Osteocyte (in vitro differentiated cells): ENCODE measurements at regions not wholly inside any gene's neighbourhood (a gene's known extent, or its start where the extent isn't known, plus 50 kb on each side); places are given as distances from the start of the nearest gene placed in this dataset.
A peak's percentile ranks its signal among the peaks of the same experiment; 100 is the strongest.

Experiments used
- DNase-seq: peaks from one replicate; pipeline ENCODE4 v3.0.0; 2021; ENCODE audit warnings: mixed read lengths; ENCODE audit not compliant: unreplicated experiment; ENCODE audit errors: extremely low spot score
- H3K27ac Mint-ChIP-seq: one replicate; pipeline ENCODE4 v1.8.0; 2021; ENCODE audit warnings: mild to moderate bottlenecking, mixed read lengths; ENCODE audit not compliant: unreplicated experiment
- H3K27me3 Mint-ChIP-seq: one replicate; pipeline ENCODE4 v1.8.0; 2021; ENCODE audit warnings: mixed read lengths; ENCODE audit not compliant: unreplicated experiment
- H3K36me3 Mint-ChIP-seq: one replicate; pipeline ENCODE4 v1.8.0; 2021; ENCODE audit warnings: mixed read lengths; ENCODE audit not compliant: unreplicated experiment
- H3K4me1 Mint-ChIP-seq: one replicate; pipeline ENCODE4 v1.8.0; 2021; ENCODE audit warnings: mixed read lengths; ENCODE audit not compliant: unreplicated experiment
- H3K4me3 Mint-ChIP-seq: one replicate; pipeline ENCODE4 v1.8.0; 2021; ENCODE audit warnings: mild to moderate bottlenecking, moderate library complexity, mixed read lengths; ENCODE audit not compliant: unreplicated experiment
- H3K9me3 Mint-ChIP-seq: one replicate; pipeline ENCODE4 v1.8.0; 2021; ENCODE audit warnings: mixed read lengths; ENCODE audit not compliant: unreplicated experiment
- TF ChIP-seq, protein P1 (sequence below): fragments of 200-600 bp; sonication (generic); IDR thresholded peaks from 2 replicates; pipeline ENCODE4 v1.5.0; 2021; ENCODE audit warnings: antibody characterized with exemption, mild to moderate bottlenecking, moderate library complexity

DNA sequence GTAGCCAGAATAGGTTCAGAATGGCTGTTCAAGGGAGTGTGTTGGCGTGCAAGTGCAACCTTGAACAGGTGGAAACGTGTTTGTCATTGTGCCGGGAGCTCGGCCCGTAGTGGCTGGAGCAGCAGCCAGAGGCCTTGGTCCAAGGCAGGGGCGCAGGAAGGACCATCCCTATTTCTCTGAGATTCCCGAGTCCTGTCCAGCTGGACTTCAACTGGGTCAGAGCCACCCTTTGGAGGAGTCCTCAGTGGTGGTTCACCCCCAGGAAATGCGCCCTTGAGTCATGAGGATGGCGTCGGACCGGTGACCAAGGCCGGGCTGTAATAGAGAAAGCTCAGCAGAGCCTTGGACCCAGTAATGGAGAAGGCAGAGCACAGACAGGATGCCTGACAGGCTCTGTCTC, 1402.0 kb downstream of the BRD1 start:
- TF ChIP-seq, protein P1, sequence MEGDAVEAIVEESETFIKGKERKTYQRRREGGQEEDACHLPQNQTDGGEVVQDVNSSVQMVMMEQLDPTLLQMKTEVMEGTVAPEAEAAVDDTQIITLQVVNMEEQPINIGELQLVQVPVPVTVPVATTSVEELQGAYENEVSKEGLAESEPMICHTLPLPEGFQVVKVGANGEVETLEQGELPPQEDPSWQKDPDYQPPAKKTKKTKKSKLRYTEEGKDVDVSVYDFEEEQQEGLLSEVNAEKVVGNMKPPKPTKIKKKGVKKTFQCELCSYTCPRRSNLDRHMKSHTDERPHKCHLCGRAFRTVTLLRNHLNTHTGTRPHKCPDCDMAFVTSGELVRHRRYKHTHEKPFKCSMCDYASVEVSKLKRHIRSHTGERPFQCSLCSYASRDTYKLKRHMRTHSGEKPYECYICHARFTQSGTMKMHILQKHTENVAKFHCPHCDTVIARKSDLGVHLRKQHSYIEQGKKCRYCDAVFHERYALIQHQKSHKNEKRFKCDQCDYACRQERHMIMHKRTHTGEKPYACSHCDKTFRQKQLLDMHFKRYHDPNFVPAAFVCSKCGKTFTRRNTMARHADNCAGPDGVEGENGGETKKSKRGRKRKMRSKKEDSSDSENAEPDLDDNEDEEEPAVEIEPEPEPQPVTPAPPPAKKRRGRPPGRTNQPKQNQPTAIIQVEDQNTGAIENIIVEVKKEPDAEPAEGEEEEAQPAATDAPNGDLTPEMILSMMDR, result no peak
- Mint-ChIP-seq H3K27me3 (no peaks in the 10 kb centered on the region), H3K36me3 (no peaks in the 10 kb centered on the region), H3K4me3 (no peak overlapping the region), H3K9me3 (peaks cover 9% of the 10 kb centered on the region), H3K4me1 (peaks cover 59% of the 10 kb centered on the region), H3K27ac (no peak overlapping the region)
- no peak for DNase-seq

DNA sequence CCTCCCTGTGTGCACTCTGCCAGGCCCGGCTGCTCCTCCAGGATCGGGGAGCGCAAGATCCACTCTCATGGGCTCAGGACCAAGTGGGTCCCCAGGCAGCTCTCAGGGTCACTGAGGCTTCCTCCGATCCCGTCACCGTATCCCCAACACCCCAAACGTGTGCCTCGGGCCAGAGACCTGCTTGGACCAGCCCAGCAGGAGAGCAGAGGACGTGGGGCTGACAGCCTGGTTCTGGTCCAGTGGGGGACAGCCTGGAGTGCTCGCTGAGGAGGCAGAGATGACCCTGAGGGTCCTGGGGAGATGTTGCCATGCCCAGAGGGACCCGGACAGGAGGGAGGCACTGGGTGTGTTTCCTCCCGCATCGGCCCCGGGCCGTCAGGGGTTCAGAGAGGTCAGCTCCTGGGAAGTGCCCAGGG, 1402.6 kb downstream of the BRD1 start:
- H3K36me3 Mint-ChIP-seq, result no peaks in the 10 kb centered on the region
- H3K9me3 Mint-ChIP-seq, result peaks cover 9% of the 10 kb centered on the region
- H3K27me3 Mint-ChIP-seq, result no peaks in the 10 kb centered on the region
- H3K4me1 Mint-ChIP-seq, result peaks cover 59% of the 10 kb centered on the region
- H3K27ac Mint-ChIP-seq, result no peak overlapping the region
- TF ChIP-seq, protein P1, result no peak
- H3K4me3 Mint-ChIP-seq, result no peak overlapping the region
- no peak for DNase-seq

DNA sequence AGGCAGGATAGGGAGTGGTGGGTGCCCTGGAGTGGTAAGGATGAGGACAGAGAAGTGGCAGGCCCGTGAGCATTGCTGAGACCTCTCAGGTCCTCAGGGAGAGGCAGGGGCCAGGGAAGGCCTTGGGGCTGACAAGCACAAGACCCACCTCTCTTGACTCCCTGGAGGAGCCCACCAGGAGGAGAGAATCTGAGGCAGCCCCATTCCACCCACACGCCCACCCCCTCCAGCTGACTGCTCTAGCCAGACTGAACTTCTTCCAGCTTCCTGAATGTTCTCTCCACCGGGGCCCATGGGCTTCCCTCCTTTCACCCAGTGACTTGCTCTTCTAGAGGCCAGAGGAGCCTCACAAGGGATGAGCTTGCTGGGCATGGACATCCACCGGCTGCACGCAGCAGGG, 1403.0 kb downstream of the BRD1 start:
- no peak for DNase-seq
- Mint-ChIP-seq H3K27ac (no peak overlapping the region), H3K4me3 (no peak overlapping the region), H3K36me3 (no peaks in the 10 kb centered on the region), H3K4me1 (peaks cover 56% of the 10 kb centered on the region), H3K27me3 (no peaks in the 10 kb centered on the region), H3K9me3 (peaks cover 9% of the 10 kb centered on the region)
- TF ChIP-seq, protein P1, result no peak

DNA sequence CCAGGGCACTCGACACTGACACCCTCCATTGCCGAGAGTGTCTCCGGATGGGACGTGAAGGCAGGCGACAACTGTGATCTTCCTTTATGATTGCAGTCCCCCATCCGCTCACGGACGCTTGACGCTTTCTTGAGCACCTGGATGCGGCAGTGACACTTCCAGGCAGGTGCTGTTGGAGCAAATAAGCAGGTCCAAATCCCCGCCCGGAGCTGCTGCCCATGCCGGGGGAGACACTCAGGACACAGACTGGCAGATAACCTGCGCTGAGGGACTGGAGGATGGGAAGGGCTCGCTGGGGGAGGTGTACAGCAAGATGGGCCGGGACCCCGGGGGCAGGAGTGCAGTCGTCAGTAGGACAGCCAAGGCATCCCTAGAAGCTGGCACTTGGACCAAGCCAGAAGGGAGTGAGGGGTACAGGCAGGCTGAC, 1403.5 kb downstream of the BRD1 start:
- Mint-ChIP-seq H3K27me3 (no peaks in the 10 kb centered on the region), H3K4me1 (peaks cover 52% of the 10 kb centered on the region), H3K36me3 (no peaks in the 10 kb centered on the region), H3K4me3 (no peak overlapping the region), H3K9me3 (peaks cover 9% of the 10 kb centered on the region), H3K27ac (peak overlapping the region; percentile 13)
- DNase-seq, result no peak
- TF ChIP-seq, protein P1, result no peak

DNA sequence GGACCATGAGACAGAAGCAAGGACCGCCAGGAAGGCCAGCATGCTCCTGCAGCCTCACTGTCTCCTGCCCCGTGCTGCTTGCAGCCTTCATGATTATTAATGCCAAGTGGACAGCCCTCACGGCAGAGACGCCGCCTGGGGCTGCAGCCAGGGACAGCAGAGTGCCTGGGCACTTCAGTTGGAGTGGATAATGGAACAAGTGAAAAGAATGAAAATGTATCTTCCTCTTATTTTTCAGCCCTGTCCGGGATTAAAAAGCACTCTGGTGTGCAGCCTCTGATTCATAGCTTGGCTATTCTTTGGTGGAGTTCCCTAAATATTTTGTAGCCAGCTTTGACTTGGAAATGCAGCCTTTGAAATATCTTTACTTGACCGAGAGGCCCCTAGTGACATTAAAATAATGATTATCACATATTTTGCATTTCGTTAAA, 1404.2 kb downstream of the BRD1 start:
- DNase-seq, result no peak

More for the DNA sequence above, 1404.2 kb downstream of the BRD1 start:
- Mint-ChIP-seq H3K4me1 (peaks cover 44% of the 10 kb centered on the region), H3K27me3 (no peaks in the 10 kb centered on the region), H3K27ac (peak overlapping the region; percentile 76), H3K4me3 (no peak overlapping the region), H3K36me3 (no peaks in the 10 kb centered on the region), H3K9me3 (peaks cover 9% of the 10 kb centered on the region)
- TF ChIP-seq, protein P1, result peak; percentile 28
